ENCODE measurements at regions not wholly inside any gene's neighbourhood (a gene's known extent, or its start where the extent isn't known, plus 50 kb on each side); places are given as distances from the start of the nearest gene placed in this dataset.
"Not testable (repeated sequence)": the region's sequence is repeated elsewhere in the genome, so short reads cannot be mapped to it uniquely, and the experiment has no call there.

DNA sequence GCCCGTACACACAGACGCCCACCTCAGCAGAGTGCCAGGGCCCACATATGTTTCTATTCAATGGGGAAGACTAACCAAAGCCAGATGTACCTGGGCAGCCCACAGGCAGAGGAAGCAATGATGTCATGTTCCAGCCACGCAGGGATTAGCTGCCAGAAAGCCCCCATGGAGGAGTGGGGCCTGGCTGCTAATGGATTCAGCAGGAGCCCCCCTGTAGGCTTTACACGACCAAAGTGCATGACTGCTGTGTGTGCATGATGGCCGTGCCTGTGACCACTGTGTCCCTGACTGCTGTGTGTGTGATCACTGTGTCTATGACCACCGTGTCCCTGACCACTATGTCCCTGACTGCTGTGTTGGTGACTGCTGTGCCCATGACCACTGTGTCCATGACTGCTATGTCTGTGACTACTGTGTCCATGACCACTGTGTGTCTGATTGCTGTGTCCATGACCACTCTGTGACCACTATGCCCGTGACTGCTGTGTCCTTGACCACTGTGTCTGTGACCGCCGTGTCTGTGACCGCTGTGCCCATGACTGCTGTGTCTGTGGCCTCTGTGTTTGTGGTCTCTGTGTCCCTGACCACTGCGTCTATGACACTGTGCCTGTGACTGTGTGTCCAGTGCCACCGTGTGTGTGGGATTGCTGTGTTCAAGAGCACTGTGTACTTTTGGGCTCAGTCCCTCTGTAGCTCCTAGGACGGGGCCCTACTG, 409.3 kb downstream of the RPS24 start:
- no peak for DNase-seq

DNA sequence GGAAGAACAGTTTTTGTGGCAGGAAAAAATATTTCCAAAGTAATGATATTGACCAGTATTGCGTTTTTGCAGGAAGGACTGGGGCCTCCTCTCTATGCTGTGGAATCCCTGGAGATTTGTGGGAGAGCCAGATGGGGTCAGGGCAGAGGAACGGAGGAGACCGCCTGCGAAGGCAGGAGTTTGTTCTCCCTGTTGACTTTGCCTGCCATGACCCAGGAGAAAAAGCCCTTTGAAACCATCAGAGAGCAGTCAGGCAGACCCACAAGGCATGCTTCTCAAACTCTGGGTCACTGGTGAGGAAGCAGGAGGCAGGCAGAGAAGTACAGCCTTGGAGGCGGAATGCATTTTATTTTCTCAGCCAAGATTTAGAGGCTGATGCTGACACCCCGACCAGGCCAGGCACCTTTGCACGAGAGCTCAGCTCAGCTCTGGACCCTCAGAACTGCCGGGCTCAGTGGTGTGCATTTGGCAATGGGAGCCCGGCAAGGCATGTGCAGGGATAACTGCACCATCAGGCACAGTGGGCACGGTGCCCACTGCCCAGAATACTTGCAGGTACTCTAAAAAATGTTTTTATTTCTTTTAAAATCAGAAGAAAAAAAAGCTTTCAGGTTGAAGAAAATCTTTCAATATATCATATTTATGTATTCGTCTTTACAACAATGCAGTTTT, 410.4 kb downstream of the RPS24 start:
- no peak for DNase-seq

- DNase-seq, result not testable (repeated sequence)
Observed at GRCh38 chr10:78444741-78445140, 411.1 kb downstream of the RPS24 start.

GRCh38 chr10:78445308-78445707, 411.6 kb downstream of the RPS24 start:
- no peak for DNase-seq

GRCh38 chr10:78448470-78448869, 414.8 kb downstream of the RPS24 start:
- no peak for DNase-seq

GRCh38 chr10:78448994-78449418, 415.3 kb downstream of the RPS24 start:
- DNase-seq, result no peak

GRCh38 chr10:78449554-78449953, 415.9 kb downstream of the RPS24 start:
- no peak for DNase-seq

- DNase-seq, result no peak
Observed at GRCh38 chr10:78450239-78450638, 416.6 kb downstream of the RPS24 start.

DNA sequence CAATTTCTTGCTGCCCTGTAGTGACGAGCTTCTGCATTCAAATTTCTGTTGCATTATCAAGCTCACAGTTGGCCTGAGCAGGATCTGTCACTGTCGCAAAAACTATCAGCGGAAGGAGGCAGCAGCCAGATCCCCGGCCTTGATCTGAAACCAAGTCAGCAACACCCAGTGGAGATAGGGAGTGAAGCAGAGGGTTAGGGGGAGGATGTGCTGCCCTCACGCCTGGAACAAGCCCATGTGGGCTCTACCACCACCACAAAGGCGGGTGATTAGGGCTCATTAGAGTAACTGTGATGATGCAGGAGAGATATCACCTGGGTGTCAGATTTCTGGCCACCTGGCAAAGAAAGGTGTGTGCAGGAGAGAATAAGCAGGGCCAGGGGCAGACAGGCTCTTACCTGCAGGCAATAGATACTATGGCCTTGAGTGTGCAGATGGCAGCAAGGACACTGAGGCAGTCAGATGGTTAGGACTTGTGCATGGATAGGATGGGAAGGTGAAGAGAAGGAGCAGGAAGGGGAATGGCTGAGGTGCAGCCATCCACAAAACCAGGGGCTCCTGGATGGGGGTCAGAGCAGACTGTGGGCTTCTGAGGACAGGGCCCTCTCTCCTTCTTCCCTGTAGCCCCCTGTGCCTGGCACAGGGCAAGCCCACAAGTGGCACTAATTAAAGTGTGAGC, 417.3 kb downstream of the RPS24 start:
- DNase-seq, result no peak

GRCh38 chr10:78451592-78451991, 417.9 kb downstream of the RPS24 start:
- no peak for DNase-seq

- no peak for DNase-seq
Observed at GRCh38 chr10:78454123-78454645, 420.5 kb downstream of the RPS24 start.

GRCh38 chr10:78455236-78455635, 421.6 kb downstream of the RPS24 start:
- no peak for DNase-seq

DNA sequence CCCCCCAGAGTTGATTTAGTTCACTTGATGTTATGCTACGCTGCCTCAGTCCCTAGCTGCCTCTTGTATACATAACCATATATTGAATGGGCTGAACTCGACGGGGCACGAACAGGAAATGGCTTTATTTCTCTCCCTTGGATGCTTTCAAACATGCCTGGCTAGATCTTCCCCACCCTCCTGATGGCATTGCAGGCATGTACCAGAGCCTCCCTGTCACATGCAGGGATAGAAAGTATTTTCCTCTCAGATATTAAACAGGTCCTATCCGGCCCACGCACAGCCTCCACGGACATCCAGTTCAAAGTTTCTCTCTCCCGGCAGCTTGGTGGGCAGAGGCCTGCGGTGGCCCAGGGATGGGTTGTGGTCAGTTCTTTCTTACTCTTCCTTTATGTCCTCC, 422.1 kb downstream of the RPS24 start:
- no peak for DNase-seq

- no peak for DNase-seq
Observed at GRCh38 chr10:78456649-78457400, 423.2 kb downstream of the RPS24 start.

DNA sequence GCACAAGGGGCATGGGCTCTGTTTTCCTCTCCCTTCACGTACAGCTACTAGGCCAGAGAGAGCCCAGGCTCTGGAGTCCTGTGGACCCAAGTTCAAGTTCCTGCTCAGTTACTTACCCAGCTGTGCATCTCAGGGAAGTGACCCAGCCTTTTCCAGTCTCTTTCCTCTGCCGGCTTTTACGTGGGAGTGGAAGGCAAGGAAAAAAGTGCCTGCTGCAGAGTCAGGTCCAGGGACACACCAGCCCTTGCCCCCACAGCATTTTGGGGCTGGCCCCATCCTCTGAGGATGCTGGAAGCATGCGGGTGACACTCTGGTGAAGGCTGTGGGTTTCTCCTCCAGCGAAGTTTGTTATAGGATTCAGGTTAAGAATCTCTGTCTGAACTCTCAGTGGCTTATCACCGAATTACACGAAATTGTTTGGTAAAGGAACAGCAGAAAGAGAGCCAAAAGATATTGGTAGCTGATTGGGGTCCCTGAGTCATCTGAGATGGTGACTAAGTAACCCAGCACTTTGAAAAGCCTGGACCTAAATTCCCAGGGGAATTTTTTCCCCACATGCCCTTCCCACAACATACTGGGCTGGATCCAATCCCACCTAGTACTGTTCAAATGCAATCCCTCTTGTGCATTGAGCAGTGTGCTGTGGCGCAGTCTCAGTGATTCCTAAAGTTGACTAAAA, 424.3 kb downstream of the RPS24 start:
- DNase-seq, result no peak

GRCh38 chr10:78458983-78459638, 425.4 kb downstream of the RPS24 start:
- no peak for DNase-seq

DNA sequence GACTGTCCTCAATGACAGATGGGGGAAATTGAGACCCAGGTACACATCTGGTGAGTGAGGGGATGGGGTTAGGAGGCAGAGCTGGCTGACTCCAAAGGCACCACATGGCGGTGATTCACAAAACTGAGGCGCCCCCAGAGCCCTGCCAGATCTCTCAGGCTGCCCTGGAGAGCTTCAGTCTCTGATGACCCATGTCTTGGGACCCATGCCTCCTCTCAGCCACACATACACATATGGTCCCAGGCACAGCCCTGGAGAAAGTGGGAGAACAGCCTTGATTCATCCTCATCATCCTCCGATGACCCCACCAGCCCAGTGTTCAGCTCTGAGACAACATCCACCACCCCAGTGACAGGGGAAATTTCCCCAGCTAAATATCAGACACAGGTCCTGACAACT, 426.0 kb downstream of the RPS24 start:
- no peak for DNase-seq

GRCh38 chr10:78460204-78460603, 426.5 kb downstream of the RPS24 start:
- no peak for DNase-seq

GRCh38 chr10:78461333-78461732, 427.7 kb downstream of the RPS24 start:
- DNase-seq, result no peak

- DNase-seq, result no peak
Observed at GRCh38 chr10:78462176-78462575, 428.5 kb downstream of the RPS24 start.

- DNase-seq, result no peak
Observed at GRCh38 chr10:78462726-78463228, 429.1 kb downstream of the RPS24 start.
